H1 (cell line): ENCODE measurements at regions not wholly inside any gene's neighbourhood (a gene's known extent, or its start where the extent isn't known, plus 50 kb on each side); places are given as distances from the start of the nearest gene placed in this dataset.

Experiments
- CTCF ChIA-PET: fragments of 300-600 bp; sonication (Branson Sonifier 250); formaldehyde crosslinking; loops from one replicate; lab custom pipeline; 2021; ENCODE audit not compliant: partially characterized antibody; lab: Charles Lee
- POLR2A ChIA-PET: fragments of 300-600 bp; sonication (Branson Sonifier 250); formaldehyde crosslinking; loops from one replicate; lab custom pipeline; 2021; ENCODE audit warnings: inconsistent platforms; ENCODE audit not compliant: partially characterized antibody; lab: Charles Lee
- DNase-seq, 2 experiments: peaks; one replicate each; pipeline versions ENCODE4 v3.0.0 to v3.0.0-alpha.2; 2010 to 2022; ENCODE audit warnings: low spot score in 2 of 2, low read depth in 1 of 2, mixed read lengths in 1 of 2
- FAIRE-seq: peaks from 2 replicates; lab custom pipeline; 2011; peaks lifted over from hg19 to GRCh38; lab: Jason Lieb, UNC
- H2AFZ ChIP-seq: 2 replicates; pipeline ENCODE4 v1.8.1; 2012; ENCODE audit warnings: low read length, inconsistent platforms
- H2AK5ac ChIP-seq: 2 replicates; pipeline ENCODE4 v1.6.1; 2013; ENCODE audit warnings: low read depth, low read length
- H2BK120ac ChIP-seq: replicated peaks from 2 replicates; pipeline ENCODE3; 2013; ENCODE audit warnings: low read depth, low read length, inconsistent platforms
- H2BK12ac ChIP-seq: 2 replicates; pipeline ENCODE4 v1.6.1; 2013; ENCODE audit warnings: low read depth, low read length
- H2BK15ac ChIP-seq: 2 replicates; pipeline ENCODE4 v1.6.1; 2013; ENCODE audit warnings: low read length
- H2BK20ac ChIP-seq: 2 replicates; pipeline ENCODE4 v1.6.1; 2013; ENCODE audit warnings: low read length
- H2BK5ac ChIP-seq: 2 replicates; pipeline ENCODE4 v1.6.1; 2013; ENCODE audit warnings: low read depth, low read length
- H3K14ac ChIP-seq: 2 replicates; pipeline ENCODE4 v1.6.1; 2013; ENCODE audit warnings: inconsistent platforms; ENCODE audit not compliant: insufficient read length
- H3K18ac ChIP-seq: 2 replicates; pipeline ENCODE4 v1.6.1; 2013; ENCODE audit warnings: low read length; ENCODE audit errors: extremely low read depth
- H3K23ac ChIP-seq: 2 replicates; pipeline ENCODE4 v1.6.1; 2013; ENCODE audit warnings: inconsistent platforms; ENCODE audit not compliant: insufficient read length
- H3K23me2 ChIP-seq: 2 replicates; pipeline ENCODE4 v1.6.1; 2013; ENCODE audit warnings: low read depth, low read length
- H3K27ac ChIP-seq: 2 replicates; pipeline ENCODE4 v1.6.1; 2011; ENCODE audit warnings: low read depth, low read length, inconsistent platforms
- H3K27me3 ChIP-seq, 4 experiments: replicated peaks in 1 of 4; 1 replicate in 1 of 4; 2 replicates in 3 of 4; pipeline versions ENCODE4 v1.6.1 to v1.8.1; 2011 to 2013; ENCODE audit warnings: low read length in 3 of 4, mild to moderate bottlenecking in 3 of 4, inconsistent platforms in 2 of 4, mixed read lengths in 2 of 4, moderate library complexity in 1 of 4; ENCODE audit not compliant: control insufficient read depth in 3 of 4, insufficient read depth in 3 of 4; ENCODE audit errors: extremely low read depth in 1 of 4
- H3K36me3 ChIP-seq, 4 experiments: 2 replicates each; pipeline versions ENCODE4 v1.6.1 to v1.8.1; 2011 to 2013; ENCODE audit warnings: mild to moderate bottlenecking in 4 of 4, low read length in 3 of 4, moderate library complexity in 2 of 4, control low read depth in 1 of 4, inconsistent platforms in 1 of 4; ENCODE audit not compliant: insufficient read depth in 4 of 4, control insufficient read depth in 2 of 4
- H3K4ac ChIP-seq: replicated peaks from 2 replicates; pipeline ENCODE3; 2013; ENCODE audit warnings: low read length, low read depth, mixed read lengths, inconsistent platforms; ENCODE audit not compliant: insufficient read length
- H3K4me1 ChIP-seq, 4 experiments: replicated peaks in 1 of 4; 1 replicate in 1 of 4; 2 replicates in 3 of 4; pipeline versions ENCODE4 v1.6.1 to v1.8.1; 2011 to 2013; ENCODE audit warnings: low read length in 3 of 4, inconsistent platforms in 2 of 4, mixed read lengths in 1 of 4; ENCODE audit not compliant: insufficient read depth in 4 of 4, control insufficient read depth in 3 of 4
- H3K4me2 ChIP-seq, 2 experiments: 2 replicates each; pipeline versions ENCODE4 v1.6.1 to v1.8.1; 2011 to 2013; ENCODE audit warnings: low read depth in 2 of 2, low read length in 2 of 2, control low read depth in 1 of 2, inconsistent platforms in 1 of 2, mild to moderate bottlenecking in 1 of 2; ENCODE audit not compliant: insufficient read depth in 1 of 2
- H3K4me3 ChIP-seq, 4 experiments: fragments of 200-600, 300-600 bp in 1 of 4; sonication (generic), shearing (Covaris generic), sonication (Bioruptor Twin) in 1 of 4; 2 replicates each; pipeline versions ENCODE4 v1.5.1 to v1.8.1; 2011 to 2016; ENCODE audit warnings: low read length in 4 of 4, low read depth in 3 of 4, control low read depth in 2 of 4, inconsistent platforms in 2 of 4, mild to moderate bottlenecking in 2 of 4, mixed read lengths in 1 of 4, moderate library complexity in 1 of 4; ENCODE audit not compliant: insufficient read depth in 2 of 4; ENCODE audit errors: extremely low read depth in 1 of 4
- H3K56ac ChIP-seq: replicated peaks from 2 replicates; pipeline ENCODE3; 2013; ENCODE audit warnings: low read depth, mild to moderate bottlenecking, mixed read lengths, low read length, inconsistent platforms; ENCODE audit not compliant: insufficient read length
- H3K79me1 ChIP-seq: 2 replicates; pipeline ENCODE4 v1.6.1; 2013; ENCODE audit warnings: low read depth, low read length, control low read depth
- H3K79me2 ChIP-seq, 2 experiments: 2 replicates each; pipeline versions ENCODE4 v1.6.1 to v1.8.1; 2012 to 2013; ENCODE audit warnings: low read length in 2 of 2, mild to moderate bottlenecking in 2 of 2, inconsistent platforms in 1 of 2; ENCODE audit not compliant: insufficient read depth in 2 of 2, control insufficient read depth in 1 of 2
- H3K9ac ChIP-seq, 4 experiments: replicated peaks in 1 of 4; 1 replicate in 1 of 4; 2 replicates in 3 of 4; pipeline versions ENCODE4 v1.6.1 to v1.8.1; 2011 to 2013; ENCODE audit warnings: low read depth in 3 of 4, low read length in 3 of 4, control low read depth in 2 of 4, mild to moderate bottlenecking in 2 of 4, moderate library complexity in 2 of 4, inconsistent platforms in 1 of 4; ENCODE audit errors: extremely low read depth in 1 of 4
- H3K9me3 ChIP-seq, 2 experiments: 2 replicates each; pipeline versions ENCODE4 v1.6.1 to v1.8.1; 2012 to 2013; ENCODE audit warnings: mild to moderate bottlenecking in 2 of 2, moderate library complexity in 2 of 2, control low read depth in 1 of 2, inconsistent platforms in 1 of 2, low read depth in 1 of 2, low read length in 1 of 2, mixed read lengths in 1 of 2; ENCODE audit not compliant: insufficient read depth in 2 of 2
- H4K20me1 ChIP-seq, 2 experiments: replicated peaks in 1 of 2; 2 replicates each; pipeline versions ENCODE3 to v1.8.1; 2011 to 2013; ENCODE audit warnings: inconsistent platforms in 2 of 2, low read length in 2 of 2, mild to moderate bottlenecking in 1 of 2; ENCODE audit not compliant: insufficient read depth in 2 of 2, control insufficient read depth in 1 of 2
- H4K5ac ChIP-seq: 2 replicates; pipeline ENCODE4 v1.6.1; 2013; ENCODE audit warnings: low read length, low read depth, mixed read lengths, inconsistent platforms; ENCODE audit not compliant: insufficient read length
- H4K8ac ChIP-seq: 2 replicates; pipeline ENCODE4 v1.8.0; 2013; ENCODE audit warnings: mild to moderate bottlenecking, moderate library complexity, low read length, inconsistent platforms; ENCODE audit not compliant: insufficient read depth; ENCODE audit errors: extremely low read depth
- H4K91ac ChIP-seq: replicated peaks from 2 replicates; pipeline ENCODE3; 2013; ENCODE audit warnings: low read length, mixed read lengths, inconsistent platforms; ENCODE audit not compliant: insufficient read length
- ASH2L ChIP-seq: fragments of 200-600, 300-600 bp; sonication (generic); IDR thresholded peaks from one replicate; pipeline ENCODE4 v1.7.1; 2017; ENCODE audit warnings: low read length
- CHD2 ChIP-seq: IDR thresholded peaks from 2 replicates; pipeline ENCODE4 v1.6.1; 2012; ENCODE audit warnings: low read length, improper control_type of control experiment
- JUN ChIP-seq: IDR thresholded peaks from 2 replicates; pipeline ENCODE4 v1.6.1; 2011; ENCODE audit warnings: low read depth, mild to moderate bottlenecking, improper control_type of control experiment, low read length
- RFX5 ChIP-seq: IDR thresholded peaks from 2 replicates; pipeline ENCODE4 v1.6.1; 2011; ENCODE audit warnings: low read depth, low read length, improper control_type of control experiment, borderline replicate concordance
- RXRA ChIP-seq: IDR thresholded peaks from 2 replicates; pipeline ENCODE4 v1.6.1; 2011; ENCODE audit warnings: low read depth, mild to moderate bottlenecking, low read length, moderate library complexity; ENCODE audit not compliant: insufficient read depth

- no peak for FAIRE-seq
- Histone ChIP-seq H3K27me3 (no peaks in the 10 kb centered on the region), H3K79me1 (no peaks in the 10 kb centered on the region), H3K4me2 (no peak overlapping the region), H3K79me2 (no peaks in the 10 kb centered on the region), H2BK120ac (no peak overlapping the region), H3K36me3 (no peaks in the 10 kb centered on the region), H2BK5ac (no peak overlapping the region), H2AK5ac (no peak overlapping the region), H4K91ac (no peak overlapping the region), H3K23ac (no peak overlapping the region), H3K23me2 (no peaks in the 10 kb centered on the region), H4K20me1 (no peaks in the 10 kb centered on the region), H4K8ac (no peak overlapping the region), H2AFZ (no peak overlapping the region), H3K4me3 (no peak overlapping the region), H3K27ac (no peak overlapping the region), H2BK15ac (no peak overlapping the region), H3K56ac (no peak overlapping the region), H4K5ac (no peak overlapping the region), H2BK12ac (no peak overlapping the region), H3K9me3 (peaks cover 0 to 3% of the 10 kb centered on the region in 2 experiments; a peak in 3 of 4 replicates), H2BK20ac (no peak overlapping the region), H3K14ac (no peak overlapping the region), H3K4ac (no peak overlapping the region), H3K4me1 (no peaks in the 10 kb centered on the region), H3K9ac (no peak overlapping the region), H3K18ac (no peak overlapping the region)
- POLR2A ChIA-PET, result no interaction called here
- CTCF ChIA-PET, result interaction anchor here (0.8 kb wide), 1 partner anchor 194 kb away, joined by 4 read pairs; no protein-coding TSS in a partner anchor
- no peak for DNase-seq
- TF ChIP-seq CHD2 (no peak), JUN (no peak), RXRA (no peak), ASH2L (no peak), RFX5 (no peak)
Measured at GRCh38 chr22:34150023-34150422, 229.7 kb upstream of the LARGE1 start.
